ENCODE measurements at regions not wholly inside any gene's neighbourhood (a gene's known extent, or its start where the extent isn't known, plus 50 kb on each side); places are given as distances from the start of the nearest gene placed in this dataset.

GRCh38 chr4:100075486-100076270, 114.6 kb downstream of the DDIT4L start:
- Mint-ChIP-seq H3K9me3 (no peaks in the 10 kb centered on the region), H3K4me1 (peaks cover 0 to 7% (median 3%) of the 10 kb centered on the region in 4 donors), H3K27ac (no peak overlapping the region), H3K27me3 (peaks cover 2 to 23% of the 10 kb centered on the region in 2 donors), H3K4me3 (no peak overlapping the region), H3K36me3 (no peaks in the 10 kb centered on the region)
- no peaks in the 10 kb centered on the region for H3K9me3 ChIP-seq (ENCODE audit: control insufficient read depth in 1 of 2, low read length in 2 of 2)
- H3K27me3 ChIP-seq (ENCODE audit: insufficient read depth, low read length) = no peaks in the 10 kb centered on the region
- POLR2A ChIA-PET (ENCODE audit: partially characterized antibody) = no interaction called here
- intact Hi-C loops (cut with micrococcal nuclease) = no loop called here
- H3K36me3 ChIP-seq (ENCODE audit: insufficient read depth, low read length) = no peaks in the 10 kb centered on the region
- CTCF ChIA-PET (ENCODE audit: partially characterized antibody) = interaction anchor here (1.9 kb wide), 1 partner anchor 17 kb away, joined by 12 read pairs; no protein-coding TSS in a partner anchor
- no peaks in the 10 kb centered on the region for H3K4me1 ChIP-seq (ENCODE audit: insufficient read depth, low read length)
- no peak overlapping the region for H3K27ac ChIP-seq (ENCODE audit: low read depth, low read length)
- no peak for DNase-seq
- no peak overlapping the region for H3K4me3 ChIP-seq (ENCODE audit: low read length in 2 of 2)

GRCh38 chr4:100075056-100075455, 115.2 kb downstream of the DDIT4L start:
- POLR2A ChIA-PET (ENCODE audit: partially characterized antibody) = no interaction called here
- Histone ChIP-seq H3K9me3 (ENCODE audit: control insufficient read depth in 1 of 2, low read length in 2 of 2) (no peaks in the 10 kb centered on the region), H3K4me1 (ENCODE audit: insufficient read depth, low read length) (no peaks in the 10 kb centered on the region), H3K27ac (ENCODE audit: low read depth, low read length) (no peak overlapping the region), H3K36me3 (ENCODE audit: insufficient read depth, low read length) (no peaks in the 10 kb centered on the region), H3K4me3 (ENCODE audit: low read length in 2 of 2) (no peak overlapping the region), H3K27me3 (ENCODE audit: insufficient read depth, low read length) (no peaks in the 10 kb centered on the region)
- Mint-ChIP-seq H3K4me3 (no peak overlapping the region), H3K27ac (no peak overlapping the region), H3K27me3 (peaks cover 3 to 23% of the 10 kb centered on the region in 2 donors), H3K36me3 (no peaks in the 10 kb centered on the region), H3K9me3 (no peaks in the 10 kb centered on the region), H3K4me1 (peaks cover 0 to 7% (median 3%) of the 10 kb centered on the region in 4 donors)
- no peak for DNase-seq
- intact Hi-C loops (cut with micrococcal nuclease) = no loop called here
- CTCF ChIA-PET (ENCODE audit: partially characterized antibody) = interaction anchor here (0.8 to 1.9 kb wide), 3 partner anchors 18 to 23 kb away, joined by 3 to 12 read pairs (median 5); no protein-coding TSS in a partner anchor

DNA sequence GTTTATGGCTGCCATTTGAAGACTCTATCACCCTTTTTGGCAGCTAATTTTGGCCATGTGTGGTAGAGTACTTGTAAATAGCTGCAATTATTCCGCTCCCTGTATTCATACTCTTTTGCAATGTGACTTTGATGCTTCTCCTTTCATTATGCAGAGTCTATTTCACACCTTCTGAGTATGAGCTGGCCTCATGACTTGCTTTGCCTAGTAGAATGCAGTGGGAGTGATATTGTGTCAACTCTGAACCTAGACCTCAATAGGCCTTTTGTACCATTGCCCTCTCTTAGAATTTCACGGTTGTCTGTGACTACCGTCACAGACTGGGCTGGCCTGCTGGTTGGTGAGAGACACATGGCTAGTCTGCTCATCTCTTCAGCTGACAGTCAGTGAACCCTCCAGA, 118.8 kb downstream of the DDIT4L start:
- H3K4me3 ChIP-seq (ENCODE audit: low read length in 2 of 2) = no peak overlapping the region
- Mint-ChIP-seq H3K9me3 (no peaks in the 10 kb centered on the region), H3K4me3 (no peak overlapping the region), H3K27ac (no peak overlapping the region), H3K4me1 (no peaks in the 10 kb centered on the region), H3K27me3 (peaks cover 7 to 33% of the 10 kb centered on the region in 2 donors), H3K36me3 (no peaks in the 10 kb centered on the region)
- POLR2A ChIA-PET (ENCODE audit: partially characterized antibody) = no interaction called here
- CTCF ChIA-PET (ENCODE audit: partially characterized antibody) = no interaction called here
- no peaks in the 10 kb centered on the region for H3K36me3 ChIP-seq (ENCODE audit: insufficient read depth, low read length)
- no peak overlapping the region for H3K27ac ChIP-seq (ENCODE audit: low read depth, low read length)
- H3K4me1 ChIP-seq (ENCODE audit: insufficient read depth, low read length) = no peaks in the 10 kb centered on the region
- intact Hi-C loops (cut with micrococcal nuclease) = no loop called here
- H3K9me3 ChIP-seq (ENCODE audit: control insufficient read depth in 1 of 2, low read length in 2 of 2) = no peaks in the 10 kb centered on the region
- H3K27me3 ChIP-seq (ENCODE audit: insufficient read depth, low read length) = no peaks in the 10 kb centered on the region
- no peak for DNase-seq

DNA sequence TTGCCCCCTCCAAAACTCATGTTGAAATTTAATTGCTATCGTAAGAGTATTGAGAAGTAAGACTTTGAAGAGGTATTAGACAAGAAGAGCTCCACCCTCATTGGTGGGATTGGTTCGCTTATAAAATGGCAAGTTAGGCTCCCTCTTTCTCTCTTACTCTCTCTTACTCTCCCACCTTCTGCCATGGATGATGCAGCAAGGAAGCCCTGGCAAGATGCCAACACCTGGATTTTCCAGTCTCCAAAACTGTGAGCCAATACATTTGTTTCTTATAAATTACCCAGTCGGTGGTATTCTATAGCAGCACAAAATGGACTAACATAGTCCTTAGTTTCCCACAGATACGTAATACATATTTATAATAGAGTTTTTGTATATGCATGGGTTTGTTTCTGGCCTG, 119.4 kb downstream of the DDIT4L start:
- H3K4me3 Mint-ChIP-seq = no peak overlapping the region
- DNase-seq = no peak

DNA sequence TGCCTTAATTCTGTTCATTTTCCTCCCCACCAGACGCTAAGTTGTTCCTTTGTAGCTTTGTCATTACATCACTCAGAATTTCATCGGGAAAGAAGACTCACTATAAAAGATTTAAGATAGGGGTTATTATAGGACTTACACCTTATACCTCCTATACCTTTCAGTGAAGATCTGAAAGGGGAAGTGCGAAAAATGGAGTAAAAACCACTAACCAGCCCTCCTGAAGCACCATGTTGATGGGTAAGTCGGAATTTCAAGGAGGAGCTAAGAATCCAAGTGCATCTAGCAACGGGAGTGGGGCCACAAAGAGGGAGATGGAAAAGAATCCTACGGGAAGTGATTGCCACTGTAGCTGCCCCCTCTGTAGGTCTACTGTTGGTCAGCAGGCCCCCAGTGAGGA, 119.1 kb upstream of the H2AZ1 start:
- intact Hi-C loops (cut with micrococcal nuclease) = no loop called here
- no peak overlapping the region for H3K27ac Mint-ChIP-seq
- CTCF ChIA-PET (ENCODE audit: partially characterized antibody) = interaction anchor here (0.6 kb wide), 1 partner anchor 27 kb away, joined by 3 read pairs; no protein-coding TSS in a partner anchor

More for the DNA sequence above, 119.4 kb downstream of the DDIT4L start:
- Mint-ChIP-seq H3K4me1 (no peaks in the 10 kb centered on the region), H3K27ac (no peak overlapping the region), H3K36me3 (no peaks in the 10 kb centered on the region), H3K9me3 (no peaks in the 10 kb centered on the region), H3K27me3 (peaks cover 11 to 37% of the 10 kb centered on the region in 2 donors)
- CTCF ChIA-PET (ENCODE audit: partially characterized antibody) = no interaction called here
- Histone ChIP-seq H3K27ac (ENCODE audit: low read depth, low read length) (no peak overlapping the region), H3K27me3 (ENCODE audit: insufficient read depth, low read length) (no peaks in the 10 kb centered on the region), H3K4me3 (ENCODE audit: low read length in 2 of 2) (no peak overlapping the region), H3K9me3 (ENCODE audit: control insufficient read depth in 1 of 2, low read length in 2 of 2) (no peaks in the 10 kb centered on the region), H3K36me3 (ENCODE audit: insufficient read depth, low read length) (no peaks in the 10 kb centered on the region), H3K4me1 (ENCODE audit: insufficient read depth, low read length) (no peaks in the 10 kb centered on the region)
- POLR2A ChIA-PET (ENCODE audit: partially characterized antibody) = no interaction called here
- intact Hi-C loops (cut with micrococcal nuclease) = no loop called here

GRCh38 chr4:100067255-100067654, 117.2 kb upstream of the H2AZ1 start:
- Mint-ChIP-seq H3K36me3 (no peaks in the 10 kb centered on the region), H3K4me3 (no peak overlapping the region), H3K27me3 (peaks cover 15 to 26% of the 10 kb centered on the region in 2 donors), H3K4me1 (no peaks in the 10 kb centered on the region), H3K27ac (no peak overlapping the region), H3K9me3 (no peaks in the 10 kb centered on the region)
- Histone ChIP-seq H3K36me3 (ENCODE audit: insufficient read depth, low read length) (no peaks in the 10 kb centered on the region), H3K9me3 (ENCODE audit: control insufficient read depth in 1 of 2, low read length in 2 of 2) (no peaks in the 10 kb centered on the region), H3K4me1 (ENCODE audit: insufficient read depth, low read length) (no peaks in the 10 kb centered on the region), H3K27ac (ENCODE audit: low read depth, low read length) (no peak overlapping the region), H3K4me3 (ENCODE audit: low read length in 2 of 2) (no peak overlapping the region), H3K27me3 (ENCODE audit: insufficient read depth, low read length) (no peaks in the 10 kb centered on the region)
- intact Hi-C loops (cut with micrococcal nuclease) = no loop called here
- no peak for DNase-seq
- ChIA-PET POLR2A (ENCODE audit: partially characterized antibody) (no interaction called here), CTCF (ENCODE audit: partially characterized antibody) (interaction anchor here (0.9 kb wide), 1 partner anchor 253 kb away, joined by 3 read pairs; no protein-coding TSS in a partner anchor)

More for the DNA sequence above, 119.1 kb upstream of the H2AZ1 start:
- Histone ChIP-seq H3K4me3 (ENCODE audit: low read length in 2 of 2) (no peak overlapping the region), H3K27ac (ENCODE audit: low read depth, low read length) (no peak overlapping the region), H3K36me3 (ENCODE audit: insufficient read depth, low read length) (no peaks in the 10 kb centered on the region), H3K9me3 (ENCODE audit: control insufficient read depth in 1 of 2, low read length in 2 of 2) (no peaks in the 10 kb centered on the region), H3K4me1 (ENCODE audit: insufficient read depth, low read length) (no peaks in the 10 kb centered on the region), H3K27me3 (ENCODE audit: insufficient read depth, low read length) (no peaks in the 10 kb centered on the region)
- H3K9me3 Mint-ChIP-seq = no peaks in the 10 kb centered on the region
- no peak overlapping the region for H3K4me3 Mint-ChIP-seq
- no peaks in the 10 kb centered on the region for H3K36me3 Mint-ChIP-seq
- H3K27me3 Mint-ChIP-seq = peaks cover 13 to 29% of the 10 kb centered on the region in 2 donors
- DNase-seq = no peak
- POLR2A ChIA-PET (ENCODE audit: partially characterized antibody) = no interaction called here
- no peaks in the 10 kb centered on the region for H3K4me1 Mint-ChIP-seq

GRCh38 chr4:100063355-100063754, 113.3 kb upstream of the H2AZ1 start:
- no peak overlapping the region for H3K4me3 Mint-ChIP-seq
- no peaks in the 10 kb centered on the region for H3K9me3 Mint-ChIP-seq

More at GRCh38 chr4:100063355-100063754, 113.3 kb upstream of the H2AZ1 start:
- Mint-ChIP-seq H3K36me3 (no peaks in the 10 kb centered on the region), H3K27me3 (peaks cover 14 to 16% of the 10 kb centered on the region in 2 donors), H3K27ac (no peak overlapping the region), H3K4me1 (no peaks in the 10 kb centered on the region)
- Histone ChIP-seq H3K4me1 (ENCODE audit: insufficient read depth, low read length) (no peaks in the 10 kb centered on the region), H3K27me3 (ENCODE audit: insufficient read depth, low read length) (no peaks in the 10 kb centered on the region), H3K36me3 (ENCODE audit: insufficient read depth, low read length) (no peaks in the 10 kb centered on the region), H3K27ac (ENCODE audit: low read depth, low read length) (no peak overlapping the region), H3K9me3 (ENCODE audit: control insufficient read depth in 1 of 2, low read length in 2 of 2) (no peaks in the 10 kb centered on the region), H3K4me3 (ENCODE audit: low read length in 2 of 2) (no peak overlapping the region)
- peak in 2 of 5 donors; percentile 4 to 6 for DNase-seq
- intact Hi-C loops (cut with micrococcal nuclease) = no loop called here
- CTCF ChIA-PET (ENCODE audit: partially characterized antibody) = no interaction called here
- POLR2A ChIA-PET (ENCODE audit: partially characterized antibody) = no interaction called here

Measured in CD4-positive, alpha-beta memory T cell (primary cell).